AG10803 (cell line): ENCODE measurements at regions not wholly inside any gene's neighbourhood (a gene's known extent, or its start where the extent isn't known, plus 50 kb on each side); places are given as distances from the start of the nearest gene placed in this dataset.

ENCODE experiments used
- DNase-seq: peaks from one replicate; pipeline ENCODE4 v3.0.0; 2010; ENCODE audit warnings: low read depth
- H3K4me3 ChIP-seq: 2 replicates; pipeline ENCODE4 v1.5.1; 2011; ENCODE audit warnings: mild to moderate bottlenecking, low read length, control low read depth
- TF ChIP-seq, protein P1 (sequence below): conservative IDR thresholded peaks from 2 replicates; pipeline ENCODE4 v1.5.1; 2011; ENCODE audit warnings: mild to moderate bottlenecking, low read length, control low read depth, inconsistent platforms

DNA sequence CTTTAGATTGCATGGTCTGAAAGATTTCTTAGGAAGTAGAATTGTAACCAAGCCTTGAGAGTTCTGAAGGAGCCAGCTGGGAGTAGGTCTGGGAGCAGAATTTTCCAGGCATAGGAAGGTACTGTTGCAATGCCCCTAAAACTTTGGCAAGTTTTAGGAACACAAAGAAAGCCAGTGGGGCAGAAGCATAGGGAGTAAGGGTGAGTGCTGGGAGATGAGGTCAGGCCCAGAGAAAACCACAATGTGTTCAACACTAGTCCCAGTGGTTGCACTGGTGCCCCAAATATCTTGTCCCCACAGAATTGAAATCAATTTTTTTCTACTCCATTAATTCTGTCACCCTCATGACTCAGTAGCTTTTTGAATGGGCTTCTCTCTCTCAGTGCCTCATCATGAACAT lies 120.7 kb upstream of the GALNT15 start:
- TF ChIP-seq, protein P1, sequence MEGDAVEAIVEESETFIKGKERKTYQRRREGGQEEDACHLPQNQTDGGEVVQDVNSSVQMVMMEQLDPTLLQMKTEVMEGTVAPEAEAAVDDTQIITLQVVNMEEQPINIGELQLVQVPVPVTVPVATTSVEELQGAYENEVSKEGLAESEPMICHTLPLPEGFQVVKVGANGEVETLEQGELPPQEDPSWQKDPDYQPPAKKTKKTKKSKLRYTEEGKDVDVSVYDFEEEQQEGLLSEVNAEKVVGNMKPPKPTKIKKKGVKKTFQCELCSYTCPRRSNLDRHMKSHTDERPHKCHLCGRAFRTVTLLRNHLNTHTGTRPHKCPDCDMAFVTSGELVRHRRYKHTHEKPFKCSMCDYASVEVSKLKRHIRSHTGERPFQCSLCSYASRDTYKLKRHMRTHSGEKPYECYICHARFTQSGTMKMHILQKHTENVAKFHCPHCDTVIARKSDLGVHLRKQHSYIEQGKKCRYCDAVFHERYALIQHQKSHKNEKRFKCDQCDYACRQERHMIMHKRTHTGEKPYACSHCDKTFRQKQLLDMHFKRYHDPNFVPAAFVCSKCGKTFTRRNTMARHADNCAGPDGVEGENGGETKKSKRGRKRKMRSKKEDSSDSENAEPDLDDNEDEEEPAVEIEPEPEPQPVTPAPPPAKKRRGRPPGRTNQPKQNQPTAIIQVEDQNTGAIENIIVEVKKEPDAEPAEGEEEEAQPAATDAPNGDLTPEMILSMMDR: no peak
- no peak overlapping the region for H3K4me3 ChIP-seq
- peak; percentile 36 for DNase-seq

DNA sequence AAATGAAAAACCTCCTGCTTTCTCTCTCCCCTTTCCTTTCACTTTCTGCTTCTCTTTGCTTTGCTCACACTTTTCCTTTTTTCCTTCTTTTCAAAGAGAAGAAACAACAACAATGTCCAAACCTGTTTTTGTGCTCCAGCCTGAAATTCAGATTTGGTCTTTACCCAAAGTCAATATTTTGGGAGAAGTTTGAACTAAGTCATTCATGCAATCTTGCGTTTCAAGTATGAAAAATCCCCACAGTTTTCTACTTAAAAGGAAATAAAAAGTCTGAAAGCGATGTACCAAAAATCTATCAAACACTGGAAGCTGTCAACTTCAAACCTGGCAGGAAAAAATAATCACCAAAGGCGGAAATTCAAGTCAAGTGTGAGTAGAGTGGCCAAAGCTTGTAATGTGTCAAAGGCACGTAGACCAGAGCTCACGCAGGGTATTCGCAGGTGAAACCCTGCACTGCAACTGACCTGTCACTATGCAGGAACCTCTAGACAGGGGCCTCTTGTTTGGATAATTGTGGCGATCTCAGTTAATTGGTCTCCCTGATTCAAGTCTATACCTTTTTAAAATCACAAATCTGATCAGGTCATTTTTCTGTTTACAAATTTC lies 118.8 kb upstream of the GALNT15 start:
- peak; percentile 9 for DNase-seq
- peak overlapping the region; percentile 24 for H3K4me3 ChIP-seq
- TF ChIP-seq, protein P1: no peak

DNA sequence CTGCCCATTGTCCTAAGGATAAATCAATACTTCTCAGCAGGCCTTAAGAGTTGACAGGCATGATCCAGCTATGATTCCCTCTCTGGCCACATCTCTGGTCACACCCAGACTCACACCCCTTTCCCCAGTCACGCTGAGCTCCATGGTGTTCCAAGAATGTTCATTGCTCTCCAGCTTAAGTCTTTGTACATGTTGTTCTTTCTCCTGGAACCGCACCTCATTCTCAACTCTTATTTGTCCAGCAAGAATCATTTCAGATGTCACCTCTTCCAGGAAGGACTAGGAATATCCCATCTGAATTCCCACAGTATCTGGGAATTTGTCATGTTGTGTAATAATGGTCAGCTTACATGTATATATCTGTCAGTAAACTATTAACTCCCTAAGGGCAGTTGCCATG lies 118.3 kb upstream of the GALNT15 start:
- peak; percentile 78 for DNase-seq
- H3K4me3 ChIP-seq: no peak overlapping the region
- TF ChIP-seq, protein P1: no peak

DNA sequence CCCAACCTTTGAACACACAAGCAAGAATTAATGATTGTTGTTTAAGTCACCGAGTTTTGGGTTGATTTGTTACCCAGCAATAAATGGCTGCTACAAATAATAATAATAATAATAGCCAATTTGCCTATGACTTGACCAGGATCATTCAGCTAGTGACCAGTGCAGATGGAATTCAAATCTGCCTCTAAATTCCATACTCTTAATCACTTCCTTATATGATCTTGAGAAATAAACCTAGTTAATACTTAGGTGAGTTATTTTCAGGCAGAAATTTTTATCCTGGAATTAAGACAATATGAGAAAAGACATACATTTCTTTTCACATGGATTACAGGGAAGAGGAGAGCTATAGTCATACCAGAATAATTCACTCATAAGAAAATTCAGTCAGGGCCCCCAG lies 116.0 kb upstream of the GALNT15 start:
- H3K4me3 ChIP-seq: no peak overlapping the region
- TF ChIP-seq, protein P1: no peak
- peak; percentile 44 for DNase-seq

DNA sequence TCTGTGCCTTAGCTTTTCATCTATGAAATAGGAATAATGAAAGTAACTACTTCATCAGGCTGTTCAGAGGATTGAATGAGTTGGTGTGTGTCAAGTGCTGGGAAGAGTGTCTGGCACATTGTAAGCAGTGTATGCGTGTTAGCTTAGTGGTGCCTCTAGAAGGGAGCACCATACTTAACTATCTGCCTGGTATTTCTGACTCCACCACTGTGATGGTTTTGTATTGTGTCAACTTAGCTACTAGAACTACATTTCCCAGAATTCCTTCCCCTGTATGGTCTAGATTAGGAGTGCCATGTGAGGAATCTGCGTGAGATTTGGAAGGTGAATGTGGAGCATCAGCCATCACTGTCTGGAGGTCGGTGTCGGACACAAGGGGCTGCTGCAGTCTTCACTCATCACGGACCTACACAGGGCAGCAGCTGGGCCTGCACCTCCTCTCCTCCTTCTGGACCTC lies 115.4 kb upstream of the GALNT15 start:
- TF ChIP-seq, protein P1: no peak
- peak; percentile 45 for DNase-seq
- H3K4me3 ChIP-seq: no peak overlapping the region

DNA sequence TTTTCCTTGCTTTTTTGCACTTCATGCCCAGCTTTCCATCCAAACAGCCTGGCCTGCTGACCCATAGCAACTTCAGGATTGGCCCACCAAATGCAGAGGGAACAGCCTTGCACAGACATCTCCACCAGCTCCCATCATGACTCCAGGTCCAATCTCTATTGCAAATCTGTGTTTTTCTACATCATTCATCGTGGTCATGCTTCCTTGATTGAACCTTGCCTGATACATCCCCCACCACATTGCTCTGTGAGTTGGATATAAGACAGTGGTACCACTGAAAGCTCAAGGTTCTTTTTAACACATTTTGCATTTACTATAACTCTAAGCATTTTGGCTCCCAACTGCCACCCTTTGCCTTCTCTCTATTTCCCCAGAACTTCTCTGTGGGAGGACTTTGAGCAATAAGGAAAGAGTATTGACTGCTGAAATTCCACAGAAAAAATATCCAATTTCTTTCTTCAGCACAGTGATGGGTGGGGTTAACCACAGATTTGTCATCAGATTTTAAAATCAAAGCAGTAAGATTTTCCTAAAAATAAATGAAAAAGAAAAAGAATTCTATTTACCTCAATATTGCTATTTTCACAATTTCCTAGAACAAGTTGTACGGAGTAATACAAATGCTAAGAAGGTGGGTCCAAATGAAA lies 114.6 kb upstream of the GALNT15 start:
- no peak for DNase-seq
- H3K4me3 ChIP-seq: no peak overlapping the region
- TF ChIP-seq, protein P1: no peak

DNA sequence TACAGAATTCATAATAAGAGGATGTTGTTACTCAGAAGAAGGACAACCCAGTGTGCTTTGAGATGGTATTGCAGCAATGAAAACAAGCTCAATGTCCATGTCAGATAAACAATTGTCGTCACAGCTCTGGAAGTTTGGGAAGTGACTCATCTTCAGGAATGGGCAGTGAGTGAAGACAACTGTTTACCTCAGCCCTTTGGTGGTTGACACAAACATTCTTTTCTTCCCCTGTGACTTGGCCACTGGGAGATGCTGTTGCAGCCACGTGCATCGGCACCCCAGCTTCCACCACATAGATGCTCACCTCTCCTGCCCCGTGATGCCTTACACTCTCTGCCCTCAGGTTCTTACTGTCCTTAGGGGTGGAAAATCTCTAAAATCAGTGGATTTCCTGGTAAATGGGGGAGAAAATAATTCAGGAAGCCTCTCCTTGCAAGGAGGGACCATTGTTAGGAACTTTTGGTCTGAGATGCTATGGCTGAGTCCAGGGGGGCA lies 114.1 kb upstream of the GALNT15 start:
- TF ChIP-seq, protein P1: peak; percentile 58
- no peak overlapping the region for H3K4me3 ChIP-seq
- DNase-seq: peak; percentile 100
